HG02588 (cell line): ENCODE measurements at regions not wholly inside any gene's neighbourhood (a gene's known extent, or its start where the extent isn't known, plus 50 kb on each side); places are given as distances from the start of the nearest gene placed in this dataset.

Experiments used
- ATAC-seq: cut with Tn5 transposase; IDR thresholded peaks from one replicate; pipeline ENCODE4 v1.9.1; 2021; ENCODE audit warnings: mild to moderate bottlenecking, moderate library complexity; ENCODE audit not compliant: unreplicated experiment

DNA sequence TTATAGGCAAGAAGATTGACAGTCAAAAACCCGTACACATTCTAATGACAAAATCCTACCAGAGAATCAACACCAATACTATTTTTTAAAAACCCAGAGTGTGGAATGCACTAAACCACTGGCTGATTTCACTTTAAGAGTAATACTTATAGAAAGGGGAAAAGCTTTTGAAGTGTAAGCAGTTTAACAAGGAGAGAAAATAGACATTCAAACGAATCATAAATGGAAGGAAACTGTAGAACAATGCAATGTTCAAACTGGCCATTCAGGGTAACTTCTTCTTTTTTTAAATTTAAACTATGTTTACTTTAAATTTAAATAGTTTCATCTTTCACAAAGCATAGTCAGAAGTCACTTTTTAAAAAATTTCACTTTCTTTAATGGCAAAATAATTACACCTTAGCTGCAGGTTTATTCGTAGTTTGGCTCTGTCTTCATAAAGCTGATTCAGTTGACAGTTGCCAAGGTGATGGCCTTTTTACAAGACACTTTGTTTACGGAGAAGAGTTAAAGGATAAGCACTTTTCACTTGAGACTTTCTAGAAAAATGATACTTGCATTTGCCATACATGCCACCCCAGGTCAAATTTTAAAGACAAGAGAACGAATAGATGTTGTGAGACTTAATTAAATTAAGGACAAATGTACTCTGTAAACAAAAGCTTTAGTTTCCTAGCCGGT is 82.4 kb upstream of the KLF3 start:
- no peak for ATAC-seq

DNA sequence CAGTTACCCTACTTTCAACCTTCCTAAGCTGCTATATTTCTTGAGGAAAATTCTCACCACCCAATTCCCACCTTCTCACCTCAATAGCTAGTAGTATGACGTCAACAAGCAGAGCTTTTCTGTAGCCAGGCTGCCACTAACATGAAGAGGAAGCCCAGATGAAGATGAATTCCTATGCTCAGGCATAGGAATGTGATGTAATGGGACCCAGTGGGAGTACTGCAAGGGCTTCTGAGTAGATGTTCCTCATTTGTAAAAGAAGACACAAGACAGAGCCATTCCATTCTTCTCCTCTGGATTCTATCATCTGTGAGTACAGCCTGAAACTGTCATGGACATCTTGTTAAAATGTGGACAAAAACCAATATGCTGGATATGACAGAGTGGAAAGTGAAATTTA is 81.6 kb upstream of the KLF3 start:
- ATAC-seq, result no peak

DNA sequence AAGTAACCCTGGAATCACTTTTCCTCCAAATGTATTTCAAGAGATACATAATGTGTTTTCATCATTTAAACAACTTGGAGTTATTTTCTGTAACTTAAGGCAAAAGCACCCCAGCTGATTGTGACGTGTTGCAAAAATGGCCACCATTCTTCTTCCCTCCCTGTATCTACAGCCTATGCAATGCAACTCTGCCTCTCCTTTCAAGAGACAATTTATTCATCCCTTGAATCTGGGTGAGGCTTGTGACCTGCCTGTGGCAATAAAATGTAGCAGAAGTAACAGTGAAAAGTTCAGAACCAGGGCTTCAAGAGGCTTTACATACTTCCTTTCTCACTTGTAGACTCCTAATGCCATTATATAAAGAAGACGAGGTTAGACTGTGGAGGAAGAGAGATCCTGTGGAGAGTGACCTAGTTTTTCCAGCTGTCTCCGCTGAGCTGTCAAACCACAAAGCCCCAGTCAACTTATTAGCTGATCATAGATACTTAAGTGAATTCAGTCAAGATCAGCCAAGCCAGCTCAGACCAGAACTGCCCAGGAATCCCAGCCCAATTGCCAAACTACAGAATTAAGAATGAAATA is 81.0 kb upstream of the KLF3 start:
- no peak for ATAC-seq

DNA sequence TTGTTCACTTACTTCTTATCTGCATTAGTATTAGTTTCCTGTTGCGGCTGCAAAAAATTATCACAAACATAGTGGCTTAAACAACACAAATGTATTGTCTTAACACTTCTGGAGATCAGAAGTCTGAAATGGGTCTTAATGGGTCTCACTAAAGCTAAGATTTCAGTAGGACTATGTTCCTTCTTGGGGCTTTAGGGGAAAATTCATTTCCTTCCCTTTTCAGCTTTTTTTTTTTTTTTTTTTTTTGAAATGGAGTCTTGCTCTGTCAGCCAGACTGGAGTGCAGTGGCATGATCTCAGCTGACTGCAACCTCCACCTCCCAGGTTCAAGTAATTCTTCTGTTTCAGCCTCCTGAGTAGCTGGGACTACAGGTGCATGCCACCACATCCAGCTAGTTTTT is 78.1 kb upstream of the KLF3 start:
- no peak for ATAC-seq

DNA sequence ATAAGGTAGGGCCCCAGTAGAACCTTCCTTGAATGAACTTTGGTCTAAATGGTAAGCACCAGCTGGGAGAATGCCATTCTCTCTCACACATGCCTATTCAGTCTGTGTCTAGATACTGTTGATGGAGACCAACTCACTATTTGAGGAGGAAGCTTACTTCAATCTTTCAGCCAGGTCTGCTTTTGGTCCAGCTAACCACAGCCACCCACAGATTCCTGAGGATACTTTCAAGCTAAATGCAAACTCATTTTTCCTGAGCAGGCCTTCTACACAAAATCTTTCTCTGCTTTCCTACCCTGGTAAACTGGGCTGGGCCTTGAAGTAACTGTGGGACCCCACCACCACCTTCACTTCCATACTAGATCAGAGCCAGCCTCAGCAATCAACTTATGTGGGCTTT is 76.9 kb upstream of the KLF3 start:
- no peak for ATAC-seq

DNA sequence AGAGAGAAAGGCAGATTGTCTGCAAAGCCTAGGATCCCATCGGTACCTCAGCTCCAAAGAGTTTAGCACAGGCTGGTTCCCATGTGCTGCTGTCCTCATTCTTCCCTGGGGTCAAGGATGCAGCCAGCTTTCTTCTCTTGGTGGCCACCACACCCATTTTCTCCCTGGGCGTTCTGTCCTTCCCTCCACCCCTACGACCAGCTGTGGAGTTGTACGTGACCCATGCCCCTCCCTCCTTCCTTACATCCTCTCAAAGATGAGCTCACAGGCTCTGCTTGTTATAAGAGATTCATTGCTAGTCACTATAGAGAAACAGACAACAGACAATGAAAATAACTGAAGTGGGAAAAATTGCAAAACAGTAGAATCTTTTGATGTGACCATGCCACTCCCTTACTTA is 74.0 kb upstream of the KLF3 start:
- ATAC-seq, result no peak

DNA sequence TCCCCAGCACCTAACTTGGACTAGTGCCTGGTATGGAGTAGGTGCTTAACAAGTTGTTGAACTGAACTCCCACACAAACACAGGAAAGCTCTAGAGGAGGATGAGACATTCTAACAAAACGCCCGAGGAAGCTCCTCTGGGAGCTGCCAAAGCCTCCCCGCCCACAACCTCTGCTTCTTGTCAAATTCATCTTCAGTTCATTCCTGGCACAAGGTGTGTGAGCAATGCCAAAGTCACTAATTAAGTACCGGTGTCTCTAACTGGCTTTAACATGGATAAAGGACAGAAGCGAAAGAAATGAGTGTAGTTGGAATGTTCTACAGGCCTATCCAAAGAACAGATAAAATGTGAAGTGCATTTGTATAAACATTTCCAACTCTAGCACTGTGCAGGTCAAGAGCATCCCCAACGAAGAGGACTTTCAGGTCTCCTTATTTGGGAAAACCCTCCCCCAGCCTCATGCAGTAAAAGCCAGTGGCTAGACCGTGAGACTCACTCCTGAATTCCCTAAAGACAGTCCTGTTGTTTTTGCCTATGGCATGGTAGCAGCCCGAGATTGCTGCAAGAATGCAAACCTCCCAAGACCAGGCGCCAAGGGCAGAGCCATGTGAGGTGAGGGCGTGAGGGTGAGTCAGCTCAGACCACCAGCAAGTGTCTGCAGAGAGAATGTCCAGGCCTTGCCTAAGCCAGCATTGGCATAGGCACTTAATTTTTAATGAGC is 72.2 kb upstream of the KLF3 start:
- no peak for ATAC-seq

DNA sequence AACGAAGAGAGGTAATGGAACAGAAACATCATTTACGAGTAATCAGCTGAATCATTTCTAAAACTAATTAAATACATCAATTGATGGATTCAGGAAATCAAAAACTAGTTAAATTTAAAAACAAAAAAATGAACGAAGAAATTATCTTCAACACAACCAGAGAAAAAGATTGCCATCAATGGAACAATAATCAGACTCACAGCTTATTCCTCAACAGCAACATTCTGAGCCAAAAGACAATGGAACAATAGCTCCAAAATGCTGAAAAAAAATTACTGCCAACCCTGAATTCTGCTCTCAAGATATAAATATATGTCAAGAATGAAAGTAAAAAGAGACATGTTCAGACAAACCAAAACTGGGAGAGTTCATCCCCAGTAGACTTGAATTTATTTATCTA is 65.5 kb upstream of the KLF3 start:
- ATAC-seq, result no peak

DNA sequence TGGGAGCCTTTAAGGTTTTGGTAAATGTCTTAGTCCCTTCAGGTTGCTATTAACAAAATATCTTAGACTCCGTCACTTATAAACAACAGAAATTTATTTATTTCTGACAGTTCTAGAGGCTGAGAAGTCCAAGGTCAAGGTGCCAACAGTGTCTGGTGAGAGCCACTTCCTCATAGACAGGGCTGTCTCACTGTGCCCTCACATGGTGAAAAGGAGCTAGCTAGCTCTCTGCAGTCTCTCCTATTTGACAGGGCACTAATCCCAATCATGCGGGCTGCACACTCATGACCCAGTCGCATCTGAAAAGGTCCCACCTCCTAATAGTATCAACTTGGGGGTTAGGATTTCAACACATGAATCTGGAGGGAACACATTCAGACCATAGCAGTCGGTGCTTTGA is 63.4 kb upstream of the KLF3 start:
- ATAC-seq, result no peak

DNA sequence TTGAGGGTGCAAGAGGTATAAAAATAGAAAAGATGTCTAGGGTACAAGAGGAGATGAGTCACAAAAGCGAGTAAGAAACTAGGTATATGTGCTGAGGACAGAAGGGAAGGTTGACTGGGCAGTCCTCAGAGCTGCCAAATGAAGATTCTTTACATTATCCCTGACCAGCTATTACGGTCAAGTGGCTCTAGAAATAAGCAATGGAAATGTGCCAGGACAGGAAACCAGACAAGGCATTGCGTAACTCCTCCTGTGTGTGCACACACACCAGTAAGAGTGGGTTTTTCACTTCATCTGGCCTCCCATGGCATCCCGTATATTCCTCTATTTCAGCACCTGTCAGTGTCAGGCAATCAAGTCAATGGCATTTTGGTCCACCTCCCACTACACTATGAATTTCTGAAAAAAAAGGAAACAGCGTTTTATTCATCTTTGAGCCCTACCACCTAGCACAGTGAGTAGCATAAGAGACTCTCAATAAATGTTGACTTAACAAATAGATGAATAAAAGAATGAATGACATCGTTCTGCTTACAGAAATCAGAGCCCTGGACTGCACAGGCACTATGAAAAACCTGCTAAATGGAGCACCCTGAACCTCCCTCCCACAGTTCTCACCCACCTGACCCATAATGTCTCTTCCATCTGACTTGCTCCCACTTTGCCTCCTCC is 62.6 kb upstream of the KLF3 start:
- ATAC-seq, result no peak

DNA sequence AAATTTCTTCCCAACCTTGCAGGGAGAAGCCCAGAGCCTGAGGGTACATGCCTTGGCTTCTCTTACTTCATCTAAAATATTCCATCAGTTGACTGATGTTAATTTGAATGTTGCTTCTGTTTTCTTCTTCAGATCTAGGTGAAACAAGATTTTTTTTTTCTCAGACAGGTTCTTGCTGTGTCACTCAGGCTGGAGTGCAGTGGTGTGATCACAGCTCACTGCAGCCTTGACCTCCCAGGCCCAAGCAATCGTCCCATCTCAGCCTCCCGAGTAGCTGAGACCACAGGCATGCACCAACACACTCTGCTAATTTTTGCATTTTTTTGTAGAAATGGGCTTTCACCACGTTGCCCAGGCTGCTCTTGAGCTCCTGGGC is 62.1 kb upstream of the KLF3 start:
- ATAC-seq, result no peak

DNA sequence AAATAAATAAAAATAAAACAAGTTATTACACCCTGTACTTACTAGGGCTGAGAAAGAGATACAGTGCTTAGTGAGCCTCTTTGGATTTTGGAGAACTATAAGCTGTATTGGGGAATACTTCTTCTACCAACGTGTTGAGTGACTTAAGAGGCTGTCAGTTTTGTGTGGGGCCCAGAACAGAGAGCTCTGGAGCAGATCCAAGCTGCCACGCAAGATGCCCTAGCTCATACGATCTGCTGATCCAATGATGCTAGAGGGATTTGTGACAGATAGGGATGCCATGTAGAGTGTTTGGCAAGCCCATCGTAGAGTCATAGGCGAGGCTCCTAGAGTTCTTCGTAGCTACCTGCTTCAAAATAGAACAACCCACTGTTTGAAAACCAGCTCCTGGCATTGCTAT is 60.3 kb upstream of the KLF3 start:
- no peak for ATAC-seq

DNA sequence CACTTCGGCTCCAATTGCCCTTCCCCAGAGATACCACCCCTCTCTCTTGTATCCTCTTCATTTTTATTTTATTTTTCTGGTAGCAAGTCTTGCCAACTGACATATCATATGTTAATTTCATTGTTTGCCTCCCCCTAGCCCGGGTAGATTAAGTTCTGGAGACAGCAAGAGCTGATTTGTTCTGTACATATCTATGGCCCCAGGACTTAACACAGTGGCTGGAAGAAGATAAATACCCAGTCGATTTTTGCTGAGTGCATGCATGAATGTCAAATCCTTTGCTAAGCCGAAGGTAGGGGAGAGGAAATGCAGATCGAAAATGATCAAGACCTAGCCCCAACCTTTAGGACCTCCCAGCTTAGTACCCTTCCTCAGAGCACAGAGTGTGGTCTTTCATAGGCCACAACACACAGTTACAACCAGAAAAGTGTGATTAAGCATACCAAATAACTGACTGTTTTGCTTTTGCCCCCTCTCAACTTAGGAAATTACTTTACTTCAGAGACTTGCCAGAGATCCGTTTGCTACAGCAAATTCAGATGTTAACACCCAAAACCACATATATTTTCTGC is 58.7 kb upstream of the KLF3 start:
- no peak for ATAC-seq

DNA sequence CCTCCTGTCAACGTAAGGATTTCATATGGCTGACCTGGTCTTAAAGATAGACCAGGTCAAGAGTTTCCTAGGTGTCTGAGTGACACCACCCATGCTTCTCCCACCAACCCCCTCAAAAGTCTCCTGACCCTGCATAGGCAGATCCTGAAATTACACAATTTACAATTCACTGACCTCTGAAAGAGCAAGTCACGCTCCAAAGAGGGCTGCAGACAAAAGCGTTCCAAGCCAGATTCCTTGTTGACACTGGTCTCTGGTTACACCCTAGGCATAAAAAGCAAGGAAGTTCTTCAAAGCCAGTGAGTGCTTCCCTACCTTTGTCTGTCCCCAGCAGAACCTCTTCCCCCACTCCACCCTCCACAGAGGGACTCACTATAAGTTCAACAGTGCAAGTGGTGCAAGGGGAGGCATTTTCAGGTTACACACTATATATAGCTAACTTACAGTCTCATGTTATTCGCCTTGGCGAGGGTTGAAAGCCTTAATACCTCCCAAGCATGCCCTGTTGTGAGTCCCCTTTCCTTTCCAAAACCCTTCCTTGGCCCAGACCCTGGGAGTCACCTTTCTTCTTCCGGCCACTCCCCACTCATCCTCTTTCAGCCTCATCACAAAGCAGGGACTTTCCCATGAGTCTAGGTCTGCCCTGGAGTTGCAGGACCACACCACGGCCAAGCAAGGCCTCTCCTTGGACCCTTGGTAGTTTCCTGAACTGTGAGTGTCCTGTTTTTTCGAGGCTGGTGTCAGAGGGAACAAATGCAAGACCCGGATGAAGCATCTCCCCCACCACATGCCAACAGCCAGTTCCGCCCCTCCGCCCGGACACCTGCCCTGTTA is 58.0 kb upstream of the KLF3 start:
- no peak for ATAC-seq

DNA sequence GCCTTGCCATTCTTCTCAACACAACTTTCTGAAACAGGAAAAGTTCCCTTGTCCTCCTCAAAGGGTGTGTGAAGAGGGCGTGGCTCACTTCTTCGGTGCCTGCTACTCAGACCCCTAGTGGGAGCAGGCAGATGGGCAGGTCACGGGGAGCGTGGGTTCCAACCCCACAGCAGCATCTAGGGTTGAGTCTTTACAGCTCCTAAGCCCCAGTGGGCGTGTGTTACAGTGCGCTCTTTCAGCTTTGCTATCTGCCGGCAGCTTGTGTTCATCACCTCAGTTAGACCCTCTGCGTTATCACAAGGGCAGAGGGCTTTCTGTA is 57.5 kb upstream of the KLF3 start:
- no peak for ATAC-seq

DNA sequence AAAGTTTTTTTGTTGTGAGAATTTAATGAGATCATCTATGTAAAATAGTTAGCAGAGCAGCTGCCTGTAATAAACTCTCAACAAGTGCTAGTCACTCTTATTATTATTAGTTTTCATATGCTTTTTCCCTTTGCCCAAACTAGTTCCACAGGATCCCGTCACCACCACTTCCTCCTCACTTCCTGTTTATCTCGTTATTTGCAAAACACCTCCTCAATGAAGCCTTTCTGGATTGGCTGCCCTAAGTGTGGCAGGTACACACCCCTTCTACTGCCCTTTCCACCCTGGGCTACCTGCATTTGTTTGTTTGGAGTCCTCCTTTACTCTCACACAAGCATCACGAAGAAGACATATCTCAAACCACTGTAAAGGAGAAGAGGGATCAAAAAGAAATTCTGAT is 54.4 kb upstream of the KLF3 start:
- no peak for ATAC-seq

DNA sequence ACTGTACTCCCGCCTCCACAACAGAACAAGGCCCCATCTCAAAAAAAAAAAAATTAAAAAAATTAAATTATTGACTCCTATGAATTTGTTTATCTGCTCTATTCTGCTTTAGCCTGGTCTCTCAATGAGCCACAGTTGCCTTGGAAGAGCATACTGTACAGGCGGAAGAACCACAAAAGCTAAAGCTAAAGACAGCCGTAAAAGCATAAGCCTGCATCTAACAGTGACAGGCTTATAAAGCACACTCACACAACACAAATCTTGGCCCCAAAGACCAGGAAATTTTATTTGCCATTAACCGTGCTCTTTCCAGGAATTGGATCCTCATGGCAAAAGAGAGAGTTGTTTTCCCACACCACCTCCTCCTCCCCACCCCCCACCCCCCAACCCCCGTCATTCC is 53.5 kb upstream of the KLF3 start:
- no peak for ATAC-seq

DNA sequence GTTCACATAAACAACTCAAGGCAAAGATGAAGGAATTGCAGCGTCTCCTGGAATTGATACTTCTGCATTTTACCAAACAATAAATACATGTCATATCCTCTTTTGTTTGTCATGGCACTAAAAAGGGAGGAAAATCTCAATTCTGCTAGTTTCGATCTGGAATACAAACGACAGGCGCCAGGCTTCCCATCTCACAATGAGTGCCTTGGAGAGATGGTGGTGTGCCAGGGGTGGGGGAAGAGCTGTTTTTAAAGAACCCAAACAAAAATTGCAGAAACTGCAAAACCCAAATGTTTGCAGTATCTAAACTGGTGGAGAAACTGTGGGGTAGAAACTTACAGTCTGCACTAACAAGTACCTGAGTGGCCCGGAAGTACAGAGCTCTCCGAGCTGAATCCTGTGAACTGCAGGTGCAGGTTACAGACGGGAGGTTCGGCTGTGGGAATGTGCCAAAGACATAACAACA is 53.0 kb upstream of the KLF3 start:
- no peak for ATAC-seq

DNA sequence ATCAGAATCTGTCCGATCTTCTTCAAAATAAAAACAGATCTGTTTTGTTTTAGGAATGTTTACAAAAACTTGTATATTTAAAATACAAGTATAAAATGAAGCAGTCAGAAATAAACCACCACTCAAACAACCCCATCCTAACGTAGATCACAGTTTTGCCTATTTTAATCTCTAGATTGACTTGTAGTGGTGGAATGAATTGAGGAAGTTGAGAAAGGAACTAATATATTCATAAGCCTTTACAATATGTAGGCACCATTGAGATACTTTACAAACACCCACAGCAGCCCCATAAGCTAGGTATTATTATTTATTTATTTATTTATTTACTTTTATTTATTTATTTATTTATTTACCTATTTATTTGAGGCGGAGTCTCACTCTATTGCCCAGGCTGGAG is 52.3 kb upstream of the KLF3 start:
- no peak for ATAC-seq

DNA sequence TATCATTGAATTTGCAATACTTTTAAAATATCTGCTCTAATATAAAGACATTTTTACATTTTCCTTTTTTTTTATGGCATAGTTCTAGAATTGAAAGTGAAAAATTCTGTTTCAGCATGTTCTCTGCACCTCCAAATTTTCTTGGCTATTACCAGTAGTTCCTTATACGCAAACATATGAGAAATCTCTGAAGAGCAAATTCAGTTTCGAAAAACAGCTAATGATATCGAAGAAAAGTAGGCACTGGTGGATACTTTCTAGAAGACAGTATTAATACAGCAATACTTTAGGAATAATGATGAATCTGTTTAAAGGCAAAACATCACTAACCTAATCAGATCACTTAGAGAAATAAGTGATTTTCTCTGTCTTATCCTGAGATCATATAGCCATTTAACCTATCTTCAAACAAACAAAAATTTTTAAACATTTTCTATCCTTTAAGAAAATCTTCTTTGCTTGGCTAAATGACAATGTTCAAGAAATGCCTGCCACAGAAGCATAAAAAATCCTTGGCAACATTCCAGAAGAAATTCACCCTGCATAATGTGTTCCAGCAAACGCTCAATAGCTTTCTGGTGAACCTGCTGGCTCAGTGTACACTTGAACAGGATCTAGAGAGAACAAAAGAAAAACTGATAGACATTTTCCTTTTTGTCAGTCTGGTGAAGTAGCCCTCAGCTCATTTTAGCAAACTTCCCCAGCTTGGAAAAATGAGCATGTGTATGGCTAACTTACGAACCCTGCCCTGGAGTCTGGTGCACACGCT is 51.2 kb upstream of the KLF3 start:
- no peak for ATAC-seq
